ENCODE measurements at regions not wholly inside any gene's neighbourhood (a gene's known extent, or its start where the extent isn't known, plus 50 kb on each side); places are given as distances from the start of the nearest gene placed in this dataset.

DNA sequence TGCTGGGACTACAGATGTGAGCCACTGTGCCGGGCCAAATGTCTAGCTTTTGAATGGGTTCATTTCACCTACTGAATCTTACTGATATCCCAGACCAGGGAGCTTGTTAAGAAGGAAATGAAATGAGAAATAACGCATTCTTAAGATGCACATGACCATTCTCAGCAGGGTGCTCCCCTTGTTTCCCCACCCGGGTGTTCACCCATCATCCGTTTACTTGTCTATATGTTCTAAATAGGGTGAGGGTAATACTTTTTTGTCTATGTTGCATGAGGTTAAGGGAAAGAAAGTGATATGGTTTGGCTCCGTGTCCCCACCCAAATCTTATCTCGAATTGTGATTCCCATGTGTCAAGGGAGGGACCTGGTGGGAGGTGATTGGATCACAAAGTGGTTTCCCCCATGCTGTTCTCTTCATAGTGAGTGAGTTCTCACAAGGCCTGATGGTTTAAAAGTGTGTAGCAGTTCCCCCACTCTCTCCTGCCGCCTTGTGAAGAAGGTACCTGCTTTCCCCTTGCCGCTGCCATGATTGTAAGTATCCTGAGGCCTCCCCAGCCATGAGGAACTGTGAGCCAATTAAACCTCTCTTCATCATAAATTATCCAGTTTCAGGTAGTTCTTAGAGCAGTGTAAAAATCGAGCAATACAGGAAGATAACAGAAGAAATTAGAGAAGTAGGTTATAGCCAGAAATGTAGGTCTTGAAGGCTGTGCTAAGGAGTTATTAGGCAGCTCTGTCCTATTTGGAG, 129.1 kb downstream of the DDX1 start:
- DNase-seq = no peak

- DNase-seq = no peak
Measured at GRCh38 chr2:15721411-15722067, 129.9 kb downstream of the DDX1 start.

GRCh38 chr2:15722980-15723379, 131.3 kb downstream of the DDX1 start:
- no peak for DNase-seq

- DNase-seq = no peak
Measured at GRCh38 chr2:15724235-15724634, 132.6 kb downstream of the DDX1 start.

GRCh38 chr2:15725101-15725781, 133.6 kb downstream of the DDX1 start:
- no peak for DNase-seq

GRCh38 chr2:15725782-15726112, 134.1 kb downstream of the DDX1 start:
- DNase-seq = no peak

- DNase-seq = no peak
Measured at GRCh38 chr2:15726321-15727057, 134.8 kb downstream of the DDX1 start.

DNA sequence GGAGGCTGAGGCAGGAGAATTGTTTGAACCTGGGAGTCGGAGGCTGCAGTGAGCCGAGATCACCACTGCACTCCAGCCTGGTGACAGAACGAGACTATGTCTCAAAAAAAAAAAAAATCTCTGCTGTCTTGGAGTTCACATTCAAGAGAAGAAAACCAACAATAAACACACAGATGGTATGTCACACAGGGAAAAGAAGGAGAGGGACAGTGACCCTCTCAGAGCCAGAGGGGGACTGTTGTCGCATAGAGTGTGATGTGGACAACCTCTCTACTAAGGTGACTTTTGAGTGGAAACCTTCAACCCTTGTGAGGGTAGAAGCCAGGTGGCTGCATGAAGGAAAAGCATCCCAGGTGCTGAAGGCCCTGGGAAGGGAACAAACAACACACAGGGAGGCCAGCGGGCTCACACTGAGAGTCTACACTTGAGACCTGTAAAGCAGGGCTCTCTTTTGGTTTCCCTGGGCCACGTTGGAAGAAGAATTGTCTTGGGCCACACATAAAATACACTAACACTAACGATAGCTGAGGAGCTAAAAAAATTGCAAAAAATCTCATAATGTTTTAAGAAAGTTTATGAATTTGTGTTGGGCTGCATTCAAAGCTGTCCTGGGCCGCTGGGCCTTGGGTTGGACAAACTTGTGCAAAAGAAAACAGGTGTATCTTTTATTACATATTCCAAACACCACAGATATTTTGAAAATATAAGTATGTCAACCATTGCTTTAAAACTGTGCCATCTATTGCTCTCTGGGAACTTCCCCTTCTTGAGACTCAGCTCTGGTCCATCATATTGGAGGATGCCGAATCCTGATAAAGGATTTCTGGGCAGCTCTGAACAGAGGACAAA, 136.0 kb downstream of the DDX1 start:
- no peak for DNase-seq

DNA sequence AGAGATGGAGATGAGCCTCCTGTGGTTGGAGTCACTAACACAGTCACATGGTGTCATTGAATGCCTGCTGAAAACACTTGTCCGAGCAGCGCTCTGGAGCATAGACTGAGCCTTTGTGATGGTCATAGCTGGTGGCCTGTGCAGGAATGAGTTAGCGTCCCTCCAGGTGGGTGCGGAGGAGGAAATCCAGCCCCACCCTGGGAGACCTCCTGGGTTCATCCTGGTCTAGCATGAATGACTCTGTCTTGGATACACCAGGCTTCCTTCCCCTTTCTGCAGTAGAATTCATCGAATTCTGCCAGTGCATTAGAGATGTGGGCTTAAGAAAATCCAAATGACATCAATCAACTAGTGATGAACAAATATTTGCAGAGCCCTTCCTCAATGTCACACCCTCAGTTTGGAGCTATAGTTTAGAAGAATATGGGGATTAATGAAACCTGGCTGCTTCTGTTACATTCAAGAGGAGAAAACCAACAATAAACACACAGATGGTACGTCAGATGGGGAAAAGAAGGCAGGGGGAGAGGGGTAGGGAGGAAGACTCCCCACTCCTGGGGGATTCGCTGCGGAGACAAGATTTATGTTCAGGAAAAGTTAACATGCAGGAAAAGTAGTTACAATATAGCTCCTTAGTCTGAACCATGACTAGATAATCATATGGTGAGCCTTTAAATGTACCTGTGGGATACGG, 136.7 kb downstream of the DDX1 start:
- no peak for DNase-seq

- DNase-seq = no peak
Measured at GRCh38 chr2:15729001-15729400, 137.3 kb downstream of the DDX1 start.

- DNase-seq = no peak
Measured at GRCh38 chr2:15729709-15730544, 138.3 kb downstream of the DDX1 start.

DNA sequence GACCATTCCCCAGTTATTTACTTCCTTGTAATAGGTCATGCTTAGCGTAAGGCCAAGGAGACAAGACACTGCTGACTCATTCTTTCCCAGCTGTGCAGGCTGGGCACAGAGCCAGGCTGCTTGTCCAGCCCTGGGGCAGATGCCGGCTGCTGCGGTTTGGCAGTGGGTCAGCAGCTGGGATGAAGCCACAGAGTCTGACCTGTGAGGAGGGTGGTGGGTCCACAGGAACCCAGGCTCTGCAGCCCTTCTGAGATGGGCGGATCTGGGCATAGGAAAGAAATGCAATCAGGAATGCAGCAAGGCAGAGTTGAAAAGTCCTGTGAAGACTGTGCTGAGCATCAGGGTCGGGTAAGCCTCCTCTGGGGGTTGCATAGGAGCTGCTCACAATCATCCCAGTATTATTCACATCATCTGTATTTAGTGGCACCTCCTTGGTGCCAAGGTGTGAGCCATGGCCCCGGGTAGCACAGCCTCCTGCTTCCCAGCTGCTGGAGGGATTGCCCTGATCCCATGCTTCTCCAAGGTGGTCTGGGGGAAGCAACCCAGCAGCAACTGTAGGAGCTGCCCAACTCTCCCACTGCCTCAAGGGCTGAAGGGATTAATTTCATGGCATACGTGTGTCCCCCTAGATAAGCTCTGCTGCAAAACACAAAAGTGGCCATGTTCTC, 139.0 kb downstream of the DDX1 start:
- DNase-seq = peak; percentile 94

GRCh38 chr2:15731213-15731888, 139.7 kb downstream of the DDX1 start:
- DNase-seq = no peak

DNA sequence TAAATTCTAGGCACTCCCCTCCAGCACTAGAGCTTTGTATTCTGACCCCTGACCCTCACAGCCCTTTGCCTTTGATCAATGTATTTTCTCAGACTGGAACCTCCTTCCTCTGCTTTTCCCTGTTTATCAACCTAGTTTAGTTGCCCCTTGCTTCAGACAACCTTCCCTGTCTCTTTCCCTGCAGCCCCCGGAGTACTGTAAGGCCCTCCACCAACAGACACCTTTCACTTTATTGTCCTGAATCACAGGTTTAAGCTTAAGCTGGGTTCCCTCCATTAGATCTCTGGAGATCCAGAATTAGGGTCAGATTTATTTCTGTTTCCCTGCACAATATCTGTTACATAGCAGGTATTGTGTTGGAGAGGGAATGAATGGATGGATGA, 140.2 kb downstream of the DDX1 start:
- no peak for DNase-seq

GRCh38 chr2:15732341-15733077, 140.8 kb downstream of the DDX1 start:
- peak; percentile 55 for DNase-seq

- DNase-seq = peak; percentile 61
Measured at GRCh38 chr2:15733867-15734673, 142.4 kb downstream of the DDX1 start.

- DNase-seq = peak; percentile 48
Measured at GRCh38 chr2:15734674-15735483, 143.2 kb downstream of the DDX1 start.

Measured in tongue (tissue), 1 donor.